HG03378 (cell line): ENCODE measurements at regions not wholly inside any gene's neighbourhood (a gene's known extent, or its start where the extent isn't known, plus 50 kb on each side); places are given as distances from the start of the nearest gene placed in this dataset.
"Not testable (repeated sequence)": the region's sequence is repeated elsewhere in the genome, so short reads cannot be mapped to it uniquely, and the experiment has no call there.

Experiments
- ATAC-seq: cut with Tn5 transposase; IDR thresholded peaks from one replicate; pipeline ENCODE4 v1.9.1; 2021; ENCODE audit warnings: mild to moderate bottlenecking, moderate library complexity; ENCODE audit not compliant: unreplicated experiment

GRCh38 chr10:11403646-11404045 lies 207.8 kb downstream of the USP6NL start:
- not testable (repeated sequence) for ATAC-seq

DNA sequence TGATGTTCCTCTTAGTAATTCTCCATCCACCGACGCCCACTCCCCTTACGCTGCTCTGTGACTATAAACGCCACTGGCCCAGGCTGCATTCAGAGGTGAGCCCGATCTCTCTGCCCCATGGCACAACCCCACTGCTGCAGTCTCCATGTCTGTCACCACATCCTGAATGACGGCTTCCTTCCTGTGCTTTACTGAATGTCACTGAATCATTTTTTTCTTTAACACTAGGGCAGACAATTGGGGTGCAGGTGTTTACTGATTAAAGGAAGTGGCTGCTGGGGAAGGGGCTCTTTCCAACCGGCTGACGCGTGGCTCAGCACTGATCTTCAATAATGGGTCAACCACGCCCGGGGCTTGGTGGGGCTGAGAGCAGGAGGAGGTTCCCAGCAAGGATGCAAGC lies 208.3 kb downstream of the USP6NL start:
- ATAC-seq = peak; percentile 69

DNA sequence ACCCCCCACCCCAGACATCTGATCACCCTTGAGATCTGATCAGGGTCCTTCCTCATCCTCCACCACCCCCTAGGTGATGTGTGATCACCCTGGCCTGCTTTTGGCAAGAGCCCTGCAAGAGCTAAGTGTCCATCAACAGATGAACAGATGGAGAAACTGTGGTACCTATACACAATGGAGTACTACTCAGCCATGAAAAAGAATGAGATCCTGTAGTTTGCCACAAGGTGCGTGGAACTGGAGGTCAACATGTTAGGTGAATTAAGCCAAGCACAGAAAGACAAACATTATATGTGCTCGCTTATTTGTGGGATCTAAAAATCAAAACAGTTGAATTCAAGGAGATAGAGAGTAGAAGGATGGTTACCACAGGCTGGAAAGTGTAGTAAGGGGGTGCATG lies 209.1 kb downstream of the USP6NL start:
- no peak for ATAC-seq

- ATAC-seq = no peak
Observed at GRCh38 chr10:11401264-11402235, 209.9 kb downstream of the USP6NL start.

- ATAC-seq = no peak
Observed at GRCh38 chr10:11397980-11398580, 213.4 kb downstream of the USP6NL start.

DNA sequence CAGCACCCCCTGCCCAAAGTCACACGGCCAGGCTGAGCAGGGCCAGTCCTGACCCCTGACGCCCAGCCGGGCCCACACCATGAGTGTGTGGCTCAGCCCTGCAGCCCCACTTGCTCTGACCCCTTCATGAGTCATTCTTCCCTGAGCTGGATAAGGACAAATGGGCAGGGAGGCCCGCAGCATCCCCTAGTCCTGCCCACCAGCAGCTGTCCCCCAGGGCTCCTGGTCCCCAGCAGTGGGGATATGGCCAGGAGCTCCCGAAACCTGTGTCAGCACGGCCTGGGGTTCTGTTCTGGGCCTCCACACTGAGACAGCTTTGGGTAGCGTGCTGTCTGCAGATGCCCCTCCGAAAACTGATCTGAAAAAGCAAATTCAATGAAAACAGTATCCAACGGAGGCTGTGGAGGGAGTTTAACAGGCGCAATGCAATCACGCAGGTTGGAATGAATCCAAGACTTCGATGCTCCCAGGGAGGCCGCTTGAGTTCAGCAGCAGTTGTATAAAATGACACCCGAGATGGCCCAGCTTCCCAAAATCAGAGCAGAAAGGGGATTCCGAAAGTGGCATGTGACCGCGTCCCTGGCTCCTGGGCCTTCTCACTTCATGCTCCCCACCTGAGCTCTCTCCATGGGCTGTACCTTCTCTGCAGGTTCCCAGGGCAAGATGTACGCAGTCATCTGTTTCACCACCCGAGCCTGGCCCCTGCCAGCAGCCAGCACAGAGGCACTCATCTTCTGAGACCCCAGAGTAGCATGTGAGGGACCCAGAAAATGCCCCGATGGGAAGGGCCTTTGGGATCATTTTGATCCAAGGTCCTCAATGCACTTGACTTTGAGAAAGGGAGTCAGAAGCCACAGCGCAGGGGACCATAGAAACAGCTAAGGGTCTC lies 214.1 kb downstream of the USP6NL start:
- ATAC-seq = no peak

DNA sequence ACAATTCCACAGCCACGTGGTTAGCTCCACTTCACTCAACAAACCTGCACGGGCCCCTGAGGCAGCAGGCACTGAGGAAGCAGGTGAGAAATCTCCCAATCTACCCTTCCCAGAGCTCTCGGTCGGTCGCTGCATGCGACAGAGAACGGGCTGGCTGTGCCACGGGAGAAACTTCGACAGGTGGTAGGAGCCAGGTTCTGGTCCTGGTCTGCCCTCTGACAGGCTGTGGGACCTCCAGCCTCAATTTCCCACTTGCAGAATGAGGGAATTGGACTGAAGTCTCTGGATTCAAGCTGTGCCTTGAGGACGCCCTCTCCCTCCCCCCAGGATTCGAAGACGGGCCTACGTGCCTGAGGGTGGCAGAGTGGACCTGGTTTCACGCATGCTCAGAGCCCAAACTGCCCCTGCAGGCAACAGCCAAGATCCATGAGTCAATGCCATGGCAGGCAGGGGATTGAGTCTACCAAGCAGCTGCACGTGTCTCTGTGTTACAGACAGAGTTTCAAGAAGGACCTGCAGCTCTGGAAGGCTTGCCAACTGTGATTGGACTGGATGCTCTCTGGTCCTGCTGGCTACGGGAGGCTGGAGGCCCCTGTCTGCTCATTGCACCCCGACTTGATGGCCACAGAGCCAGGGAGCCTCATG lies 215.0 kb downstream of the USP6NL start:
- ATAC-seq = no peak

GRCh38 chr10:11395581-11396310 lies 215.7 kb downstream of the USP6NL start:
- no peak for ATAC-seq

DNA sequence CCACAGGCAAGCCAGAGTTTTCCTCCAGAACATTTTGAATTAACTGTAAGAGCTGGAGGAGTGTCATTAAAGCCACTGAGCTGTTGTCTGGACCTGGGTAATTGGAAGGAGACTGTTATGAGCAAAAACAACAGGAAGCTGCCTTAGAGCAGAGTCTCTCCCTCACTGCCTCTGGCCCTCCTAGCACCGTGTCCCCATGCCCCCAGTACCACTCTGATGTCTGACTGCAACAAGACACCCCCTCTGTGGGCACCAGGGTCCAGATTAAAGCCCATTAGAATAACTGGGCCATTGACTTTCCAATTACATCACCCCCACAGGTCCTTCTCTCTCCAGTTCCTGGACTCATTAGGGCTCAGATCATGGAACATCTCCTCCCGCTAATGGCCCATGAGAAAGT lies 216.3 kb downstream of the USP6NL start:
- no peak for ATAC-seq

DNA sequence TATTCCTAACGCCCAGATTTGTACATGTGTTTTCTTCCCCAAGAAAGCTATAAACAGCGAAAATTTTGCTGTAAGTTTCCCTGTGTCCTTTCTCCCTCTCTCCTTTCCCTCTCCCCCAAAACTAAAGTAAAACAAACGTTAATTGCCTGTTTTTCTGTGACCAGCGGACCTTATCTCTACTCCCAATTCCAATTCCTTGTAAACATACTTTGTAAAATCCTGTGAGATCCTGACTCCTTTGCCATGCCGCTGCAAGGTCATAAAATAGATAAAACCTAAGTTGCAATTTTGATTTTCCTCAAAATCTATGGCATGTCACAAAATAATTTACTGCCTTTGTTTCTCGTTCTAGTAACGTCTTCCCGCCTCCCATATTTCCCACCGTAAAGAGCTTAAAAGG lies 217.6 kb downstream of the USP6NL start:
- no peak for ATAC-seq

DNA sequence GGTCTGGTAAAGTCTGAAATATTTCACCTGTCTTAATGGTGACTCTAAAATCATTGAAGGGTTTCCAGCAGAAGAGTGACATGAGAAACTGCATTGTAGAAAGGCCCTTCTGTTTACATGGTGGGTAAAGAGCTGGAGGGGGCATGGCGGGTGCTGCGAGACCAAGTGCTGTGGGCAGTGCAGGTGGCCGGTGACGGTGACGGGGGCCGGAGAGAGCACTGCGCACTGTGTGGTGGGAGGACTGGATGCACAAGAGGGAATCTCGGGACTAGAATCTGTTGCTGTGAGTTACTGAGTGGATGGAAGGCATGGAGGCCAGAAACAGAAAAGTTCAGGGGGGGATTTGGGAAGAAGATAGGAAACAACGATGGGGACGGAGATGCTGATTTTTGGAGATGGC lies 218.7 kb downstream of the USP6NL start:
- ATAC-seq = no peak

- no peak for ATAC-seq
Observed at GRCh38 chr10:11388996-11389395, 222.5 kb downstream of the USP6NL start.

DNA sequence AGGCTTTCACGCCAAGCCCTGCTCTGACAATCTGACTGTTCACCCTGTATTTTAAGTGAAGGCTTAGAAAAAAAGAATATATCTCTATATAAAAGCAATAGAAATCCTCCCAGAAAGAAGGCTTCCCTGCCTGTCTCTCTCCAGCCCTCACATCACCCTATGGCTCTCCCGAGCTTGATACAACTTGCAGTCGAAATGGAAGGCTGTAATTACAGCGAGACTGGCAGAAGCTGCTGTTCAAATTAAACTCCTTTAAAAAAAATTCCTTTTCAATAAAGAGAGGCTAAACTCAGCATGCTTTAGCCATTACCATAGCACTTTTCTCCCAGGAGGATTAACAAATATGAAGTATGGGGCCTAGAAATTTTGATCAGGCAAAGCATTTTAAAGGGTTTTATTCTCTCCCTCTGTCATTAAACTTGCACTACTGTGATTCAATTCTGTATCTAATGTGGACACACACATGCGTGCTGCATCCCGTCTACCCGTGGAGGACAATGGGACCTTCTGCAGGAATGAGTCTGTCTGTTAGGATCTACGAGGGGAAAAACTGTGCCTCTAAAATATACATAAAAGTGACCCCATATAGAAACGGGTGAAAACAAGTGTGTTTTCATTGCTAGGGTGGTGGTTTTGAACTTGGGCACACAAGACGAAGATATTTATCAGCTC lies 223.8 kb downstream of the USP6NL start:
- no peak for ATAC-seq

DNA sequence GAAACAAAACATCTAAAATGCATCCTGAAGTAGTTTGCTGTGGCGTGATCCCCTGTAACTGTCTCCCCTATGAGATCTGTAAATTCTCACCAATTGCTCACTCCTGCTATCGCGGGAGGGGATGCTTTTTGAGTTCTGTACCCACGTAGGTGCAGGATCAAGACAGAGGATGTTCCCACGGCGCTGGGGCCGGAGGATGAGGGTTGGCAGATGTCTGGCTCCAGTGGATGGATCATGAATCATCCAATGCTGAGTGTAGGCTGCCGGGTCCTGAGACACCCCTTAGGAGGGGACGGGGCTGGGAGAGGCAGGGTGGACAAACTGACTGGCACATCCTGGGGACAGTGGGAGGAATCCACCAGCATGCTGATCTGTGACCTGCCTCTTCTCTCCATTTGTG lies 224.4 kb downstream of the USP6NL start:
- ATAC-seq = no peak
